Upper lobe of right lung (tissue), 1 donor: ENCODE measurements at regions not wholly inside any gene's neighbourhood (a gene's known extent, or its start where the extent isn't known, plus 50 kb on each side); places are given as distances from the start of the nearest gene placed in this dataset.
"Not testable (repeated sequence)": the region's sequence is repeated elsewhere in the genome, so short reads cannot be mapped to it uniquely, and the experiment has no call there.

Experiments used
- ATAC-seq: fragments of 200-7000 bp; cut with Tn5 transposase; one replicate; pipeline ENCODE4 v1.9.1; 2020; ENCODE audit warnings: mild to moderate bottlenecking, moderate library complexity
- DNase-seq: peaks from one replicate; pipeline ENCODE4 v3.0.0-alpha.2; 2020
- H3K27ac ChIP-seq: fragments of 200-600 bp; one replicate; pipeline ENCODE4 v1.8.0; 2022
- H3K27me3 ChIP-seq: fragments of 200-600 bp; one replicate; pipeline ENCODE4 v1.8.0; 2022; ENCODE audit warnings: mild to moderate bottlenecking
- H3K36me3 ChIP-seq: fragments of 200-600 bp; one replicate; pipeline ENCODE4 v1.8.0; 2022
- H3K4me1 ChIP-seq: fragments of 200-600 bp; one replicate; pipeline ENCODE4 v1.8.0; 2022
- H3K4me3 ChIP-seq: fragments of 200-600 bp; one replicate; pipeline ENCODE4 v1.8.0; 2022; ENCODE audit warnings: mild to moderate bottlenecking
- H3K9me3 ChIP-seq: fragments of 200-600 bp; one replicate; pipeline ENCODE4 v1.8.0; 2022
- intact Hi-C: fragments of 100-400 bp; cut with DNase I; formaldehyde crosslinking; loops from one replicate; pipeline ENCODE4 v1.11.0; 2022
- TF ChIP-seq, protein P1 (sequence below): fragments of 200-600 bp; IDR thresholded peaks from one replicate; pipeline ENCODE4 v1.8.0; 2022; ENCODE audit warnings: antibody characterized with exemption
- donor health status: DM: no; HTN: yes; CAD: no; lungs with severe emphysema.

DNA sequence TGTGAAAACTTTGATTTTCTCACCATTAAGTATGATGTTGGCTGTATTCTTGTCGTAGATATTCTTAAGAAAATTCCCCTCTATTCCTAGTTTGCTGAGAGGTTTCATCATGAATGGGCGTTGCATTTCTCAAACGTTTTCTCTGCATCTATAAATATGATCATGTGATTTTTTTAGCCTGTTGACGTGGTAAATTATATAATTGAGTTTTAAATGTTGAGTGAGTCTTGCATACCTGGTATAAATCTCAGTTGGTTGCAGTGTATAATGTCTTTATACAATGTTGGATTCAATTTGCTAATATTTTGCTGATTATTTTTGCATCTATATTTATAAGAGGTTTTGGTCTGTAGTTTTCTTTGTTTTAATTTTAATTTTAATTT lies 405.9 kb upstream of the MIS18BP1 start:
- Histone ChIP-seq H3K4me3 (no peak overlapping the region), H3K27me3 (no peaks in the 10 kb centered on the region), H3K9me3 (no peaks in the 10 kb centered on the region), H3K36me3 (no peaks in the 10 kb centered on the region), H3K4me1 (no peaks in the 10 kb centered on the region), H3K27ac (no peak overlapping the region)
- intact Hi-C loops: no loop called here
- TF ChIP-seq, protein P1, sequence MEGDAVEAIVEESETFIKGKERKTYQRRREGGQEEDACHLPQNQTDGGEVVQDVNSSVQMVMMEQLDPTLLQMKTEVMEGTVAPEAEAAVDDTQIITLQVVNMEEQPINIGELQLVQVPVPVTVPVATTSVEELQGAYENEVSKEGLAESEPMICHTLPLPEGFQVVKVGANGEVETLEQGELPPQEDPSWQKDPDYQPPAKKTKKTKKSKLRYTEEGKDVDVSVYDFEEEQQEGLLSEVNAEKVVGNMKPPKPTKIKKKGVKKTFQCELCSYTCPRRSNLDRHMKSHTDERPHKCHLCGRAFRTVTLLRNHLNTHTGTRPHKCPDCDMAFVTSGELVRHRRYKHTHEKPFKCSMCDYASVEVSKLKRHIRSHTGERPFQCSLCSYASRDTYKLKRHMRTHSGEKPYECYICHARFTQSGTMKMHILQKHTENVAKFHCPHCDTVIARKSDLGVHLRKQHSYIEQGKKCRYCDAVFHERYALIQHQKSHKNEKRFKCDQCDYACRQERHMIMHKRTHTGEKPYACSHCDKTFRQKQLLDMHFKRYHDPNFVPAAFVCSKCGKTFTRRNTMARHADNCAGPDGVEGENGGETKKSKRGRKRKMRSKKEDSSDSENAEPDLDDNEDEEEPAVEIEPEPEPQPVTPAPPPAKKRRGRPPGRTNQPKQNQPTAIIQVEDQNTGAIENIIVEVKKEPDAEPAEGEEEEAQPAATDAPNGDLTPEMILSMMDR: no peak
- ATAC-seq (no peak), DNase-seq (no peak)

DNA sequence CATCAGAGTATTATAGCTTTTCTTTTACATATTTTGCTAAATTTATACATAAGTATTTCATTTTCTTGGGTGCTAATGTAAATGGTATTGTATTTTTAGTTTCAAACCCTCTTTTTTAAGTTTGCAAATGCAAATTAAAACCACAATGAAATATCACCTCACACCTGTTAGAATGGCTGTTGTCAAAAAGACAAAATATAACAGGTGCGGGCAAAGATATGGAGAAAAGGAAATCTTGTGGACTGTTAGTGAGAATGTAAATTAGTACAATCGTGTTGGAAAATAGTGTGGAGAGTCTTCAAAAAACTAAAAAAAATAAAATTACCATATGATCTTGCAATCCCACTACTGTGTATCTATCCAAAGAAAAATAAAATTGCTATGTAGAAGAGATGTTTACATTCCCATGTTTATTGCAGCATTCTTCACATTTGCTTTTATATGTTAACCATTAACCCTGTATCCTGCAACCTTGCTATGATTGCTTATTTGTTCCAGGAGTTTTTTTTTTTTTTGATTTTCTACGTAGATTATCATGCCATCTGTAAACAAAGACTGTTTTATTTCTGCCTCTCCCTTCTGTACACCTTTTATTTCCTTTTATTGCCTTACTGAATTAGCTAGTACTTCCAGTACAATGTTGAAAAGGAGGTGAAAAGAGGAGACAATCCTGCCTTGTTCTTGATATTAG lies 405.4 kb upstream of the MIS18BP1 start:
- intact Hi-C loops: no loop called here
- H3K27ac ChIP-seq: no peak overlapping the region
- DNase-seq: no peak
- no peaks in the 10 kb centered on the region for H3K27me3 ChIP-seq
- H3K36me3 ChIP-seq: no peaks in the 10 kb centered on the region
- ATAC-seq: no peak
- H3K9me3 ChIP-seq: no peaks in the 10 kb centered on the region
- no peaks in the 10 kb centered on the region for H3K4me1 ChIP-seq
- H3K4me3 ChIP-seq: no peak overlapping the region
- TF ChIP-seq, protein P1: no peak

DNA sequence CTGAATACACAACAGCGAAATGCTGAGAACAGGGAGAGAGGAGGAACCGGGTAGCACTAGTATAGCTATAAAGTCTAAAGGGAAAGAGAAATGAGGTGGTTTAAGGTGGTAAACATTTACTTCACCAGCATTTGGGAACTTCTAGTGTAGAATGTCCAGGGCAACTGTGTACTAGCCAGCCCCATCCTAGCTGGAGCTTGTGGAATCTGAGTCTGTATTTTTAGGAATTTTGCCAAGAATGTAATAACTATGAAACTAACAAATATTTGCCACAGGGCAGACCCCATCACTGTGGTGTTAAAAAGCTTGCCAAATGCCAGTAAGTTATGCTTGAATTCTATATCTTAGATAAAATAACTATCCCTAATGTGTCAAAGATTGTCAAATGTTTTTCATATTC lies 398.9 kb upstream of the MIS18BP1 start:
- Histone ChIP-seq H3K4me3 (no peak overlapping the region), H3K36me3 (no peaks in the 10 kb centered on the region), H3K27me3 (no peaks in the 10 kb centered on the region), H3K27ac (no peak overlapping the region), H3K4me1 (no peaks in the 10 kb centered on the region), H3K9me3 (no peaks in the 10 kb centered on the region)
- intact Hi-C loops: no loop called here
- ATAC-seq (no peak), DNase-seq (no peak)
- TF ChIP-seq, protein P1: no peak

DNA sequence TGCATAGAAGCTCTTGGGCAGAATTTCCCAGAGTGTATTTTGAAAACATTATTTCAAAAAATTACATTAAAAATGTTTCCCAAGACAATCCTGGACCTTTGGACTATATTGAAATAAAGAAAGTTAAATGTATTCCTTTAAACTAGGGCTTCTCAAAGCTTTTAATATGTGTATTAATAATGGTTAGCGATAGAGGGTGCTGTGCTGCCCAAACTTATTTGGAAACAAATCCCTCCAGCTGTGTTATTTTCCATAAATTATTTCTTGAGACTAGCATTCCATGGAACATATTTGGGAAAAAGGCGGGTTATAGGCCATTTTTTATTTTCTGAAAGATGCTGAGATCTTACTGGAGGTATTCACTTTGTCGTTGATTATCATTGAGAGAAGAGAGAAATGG lies 397.8 kb upstream of the MIS18BP1 start:
- DNase-seq (no peak), ATAC-seq (no peak)
- intact Hi-C loops: no loop called here
- H3K27ac ChIP-seq: no peak overlapping the region
- TF ChIP-seq, protein P1: no peak
- no peak overlapping the region for H3K4me3 ChIP-seq
- H3K27me3 ChIP-seq: no peaks in the 10 kb centered on the region
- H3K9me3 ChIP-seq: no peaks in the 10 kb centered on the region
- no peaks in the 10 kb centered on the region for H3K4me1 ChIP-seq
- no peaks in the 10 kb centered on the region for H3K36me3 ChIP-seq

DNA sequence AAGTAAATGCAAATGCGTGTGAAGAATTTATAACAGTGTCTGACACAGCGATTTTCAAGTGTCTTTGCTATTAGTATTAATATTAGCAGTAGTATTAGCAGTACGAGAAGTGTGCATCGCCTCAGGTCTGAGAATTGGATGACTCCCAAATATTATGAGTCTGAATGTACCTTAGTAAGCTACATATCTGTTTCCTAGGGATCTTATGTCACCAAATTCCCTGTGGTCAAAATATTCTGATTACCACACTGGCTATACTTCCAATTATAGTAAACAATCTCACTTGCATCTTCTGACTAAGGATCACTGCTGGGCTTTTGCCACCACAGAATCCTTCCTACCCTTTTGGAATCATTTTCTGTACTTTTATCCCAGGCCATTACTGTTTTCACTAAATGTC lies 396.0 kb upstream of the MIS18BP1 start:
- no peak overlapping the region for H3K4me3 ChIP-seq
- no peaks in the 10 kb centered on the region for H3K36me3 ChIP-seq
- no peaks in the 10 kb centered on the region for H3K27me3 ChIP-seq
- no peaks in the 10 kb centered on the region for H3K9me3 ChIP-seq
- H3K4me1 ChIP-seq: no peaks in the 10 kb centered on the region
- DNase-seq: no peak
- ATAC-seq: no peak
- TF ChIP-seq, protein P1: no peak
- intact Hi-C loops: no loop called here
- H3K27ac ChIP-seq: no peak overlapping the region

DNA sequence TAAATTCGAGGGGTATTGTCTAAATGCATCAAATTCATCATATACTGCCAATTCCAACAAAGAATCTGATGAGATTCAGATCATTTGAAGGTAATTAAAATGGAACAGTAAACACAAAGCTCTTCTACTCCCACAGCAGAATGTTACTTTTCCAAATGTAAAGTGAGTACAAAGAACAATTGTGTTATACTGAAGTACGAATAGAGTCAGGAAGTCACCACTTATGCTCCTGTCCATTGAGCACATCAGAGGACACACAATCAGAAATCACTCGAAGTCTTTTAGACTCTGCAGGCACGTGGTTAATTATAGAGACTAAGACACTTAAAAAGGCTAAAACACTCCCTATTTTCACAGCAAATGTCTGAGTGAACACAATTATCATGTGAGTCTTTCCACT lies 388.5 kb upstream of the MIS18BP1 start:
- intact Hi-C loops: no loop called here
- no peaks in the 10 kb centered on the region for H3K9me3 ChIP-seq
- TF ChIP-seq, protein P1: no peak
- no peaks in the 10 kb centered on the region for H3K36me3 ChIP-seq
- H3K27me3 ChIP-seq: no peaks in the 10 kb centered on the region
- no peak overlapping the region for H3K27ac ChIP-seq
- DNase-seq: no peak
- H3K4me3 ChIP-seq: no peak overlapping the region
- no peaks in the 10 kb centered on the region for H3K4me1 ChIP-seq
- ATAC-seq: no peak

DNA sequence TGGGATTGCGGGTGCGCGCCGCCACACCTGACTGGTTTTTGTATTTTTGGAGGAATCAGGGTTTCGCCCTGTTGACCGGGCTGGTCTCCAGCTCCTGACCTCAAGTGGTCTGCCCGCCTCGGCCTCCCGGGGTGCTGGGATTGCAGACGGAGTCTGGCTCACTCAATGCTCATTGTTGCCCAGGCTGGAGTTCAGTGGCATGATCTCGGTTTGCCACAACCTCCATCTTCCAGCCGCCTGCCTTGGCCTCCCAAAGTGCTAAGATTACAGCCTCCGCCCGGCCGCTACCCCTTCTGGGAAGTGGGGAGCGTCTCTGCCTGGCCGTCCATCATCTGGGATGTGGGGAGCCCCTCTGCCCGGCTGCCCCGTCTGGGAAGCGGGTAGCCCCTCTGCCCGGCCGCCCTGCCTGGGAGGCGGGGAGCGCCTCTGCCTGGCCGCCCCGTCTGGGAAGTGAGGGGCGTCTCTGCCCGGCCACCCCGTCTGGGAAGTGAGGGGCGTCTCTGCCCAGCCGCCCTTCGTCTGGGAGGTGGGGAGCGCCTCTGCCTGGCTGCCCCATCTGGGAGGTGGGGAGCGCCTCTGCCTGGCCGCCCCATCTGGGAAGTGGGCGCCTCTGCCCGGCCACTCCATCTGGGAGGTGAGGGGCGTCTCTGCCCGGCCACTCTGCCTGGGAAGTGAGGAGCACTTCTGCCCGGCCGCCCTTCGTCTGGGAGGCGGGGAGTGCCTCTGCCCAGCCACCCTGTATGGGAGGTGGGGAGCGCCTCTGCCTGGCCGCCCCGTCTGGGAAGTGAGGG lies 381.8 kb upstream of the MIS18BP1 start:
- H3K27me3 ChIP-seq, intact Hi-C loops, H3K4me3 ChIP-seq, H3K4me1 ChIP-seq, ATAC-seq, H3K36me3 ChIP-seq, H3K27ac ChIP-seq, H3K9me3 ChIP-seq: not testable (repeated sequence)
- peak; percentile 50 for DNase-seq
